Myocyte (in vitro differentiated cells): ENCODE measurements at regions not wholly inside any gene's neighbourhood (a gene's known extent, or its start where the extent isn't known, plus 50 kb on each side); places are given as distances from the start of the nearest gene placed in this dataset.

Experiments used
- DNase-seq: peaks from one replicate; pipeline ENCODE4 v3.0.0-alpha.2; 2012; ENCODE audit warnings: low read depth

DNA sequence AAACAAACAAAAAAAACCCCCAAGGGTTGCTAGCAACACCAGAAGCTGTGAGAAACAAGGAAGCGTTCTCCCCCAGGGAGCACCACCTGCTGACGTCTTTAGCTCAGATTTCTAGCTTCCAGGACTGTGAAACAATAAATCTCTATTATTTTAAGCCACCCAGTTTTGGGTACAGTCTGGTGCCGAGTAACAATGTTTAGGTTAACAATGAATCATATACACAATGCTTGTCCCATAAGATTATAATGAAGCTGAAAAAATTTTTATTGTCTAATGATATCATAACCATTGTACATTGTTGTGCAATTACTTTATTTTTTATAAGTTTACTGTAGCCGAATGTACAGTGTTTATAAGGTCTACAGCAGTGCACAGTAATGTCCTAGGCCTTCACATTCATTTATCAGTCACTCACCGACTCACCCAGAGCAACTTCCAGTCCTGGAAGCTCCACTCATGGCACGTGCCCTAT is 72.1 kb upstream of the CAB39 start:
- DNase-seq = no peak

DNA sequence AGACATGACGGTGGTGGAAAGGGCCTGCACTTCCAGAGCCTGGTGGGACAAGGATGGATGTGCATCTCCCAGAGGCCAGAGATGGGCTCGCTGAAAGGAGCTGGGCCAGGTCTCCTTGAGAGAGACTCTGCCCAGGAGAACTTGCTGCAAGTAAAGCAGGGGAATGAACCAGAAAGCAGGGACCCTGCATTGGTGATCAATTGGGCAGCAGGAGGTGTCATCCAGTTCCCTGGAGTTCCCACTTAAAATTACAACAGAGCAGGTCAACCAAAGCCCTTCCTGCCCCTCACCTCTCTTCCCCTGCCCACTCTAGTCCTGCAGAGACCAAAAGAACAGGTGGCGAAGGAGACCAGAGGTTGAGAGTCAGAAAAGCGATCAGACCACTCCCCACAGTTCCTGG is 69.7 kb upstream of the CAB39 start:
- no peak for DNase-seq

DNA sequence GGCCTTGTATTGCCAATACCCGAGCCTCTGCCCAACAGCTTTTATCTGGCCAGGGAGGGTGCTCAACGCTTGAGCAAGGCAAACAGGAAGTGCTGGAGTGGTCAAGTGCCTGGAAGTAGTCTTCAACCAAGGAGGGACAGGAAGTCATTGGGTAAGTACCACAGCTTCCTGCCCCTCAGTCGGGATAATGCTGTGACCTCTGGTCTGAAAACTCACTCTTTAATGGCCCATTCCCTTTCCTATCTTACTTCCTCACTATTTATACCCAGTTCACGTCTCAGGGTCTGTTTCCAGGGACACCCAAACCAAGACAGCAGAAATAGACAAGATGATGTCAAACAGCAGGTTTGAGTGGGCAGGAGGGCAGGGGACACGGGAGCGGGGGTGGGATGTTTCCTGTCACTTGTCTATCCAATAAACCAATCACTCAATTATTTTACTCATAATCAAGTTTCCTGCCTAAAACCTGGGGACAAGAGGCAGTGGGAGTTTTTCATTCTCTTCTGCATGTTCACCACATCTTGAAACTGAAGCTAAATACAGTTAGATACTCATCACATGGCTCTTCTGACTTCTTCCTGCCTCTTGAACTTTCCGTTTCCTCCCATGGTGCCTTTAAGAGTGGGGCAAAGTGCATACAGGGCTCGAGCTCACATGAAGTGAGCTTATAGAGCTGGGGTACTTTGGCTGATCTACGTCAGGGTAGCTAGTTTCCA is 68.9 kb upstream of the CAB39 start:
- no peak for DNase-seq

DNA sequence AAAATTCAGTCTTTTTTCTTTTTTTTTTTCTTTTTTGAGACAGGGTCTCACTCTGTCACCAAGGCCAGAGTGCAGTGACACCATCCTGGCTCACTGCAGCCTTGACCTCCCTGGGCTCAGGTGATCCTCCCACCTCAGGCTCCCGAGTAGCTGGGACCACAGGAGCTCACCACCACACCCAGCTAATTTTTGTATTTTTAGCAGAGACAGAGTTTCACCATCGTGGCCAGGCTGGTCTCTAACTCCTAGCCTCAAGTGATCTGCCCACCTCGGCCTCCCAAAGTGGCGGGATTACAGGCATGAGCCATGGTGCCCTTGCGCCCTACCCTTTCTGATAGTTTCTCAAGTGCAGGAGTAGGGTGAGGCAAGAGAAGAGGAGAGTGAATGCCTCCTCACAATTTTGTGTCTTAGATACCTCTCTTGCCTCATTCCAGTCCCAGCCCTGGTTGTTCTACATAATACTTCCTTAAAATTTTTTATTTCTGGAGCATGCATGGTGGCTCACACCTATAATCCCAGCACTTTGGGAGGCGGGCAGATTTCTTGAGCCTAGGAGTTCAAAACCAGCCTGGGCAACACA is 68.2 kb upstream of the CAB39 start:
- DNase-seq = no peak

DNA sequence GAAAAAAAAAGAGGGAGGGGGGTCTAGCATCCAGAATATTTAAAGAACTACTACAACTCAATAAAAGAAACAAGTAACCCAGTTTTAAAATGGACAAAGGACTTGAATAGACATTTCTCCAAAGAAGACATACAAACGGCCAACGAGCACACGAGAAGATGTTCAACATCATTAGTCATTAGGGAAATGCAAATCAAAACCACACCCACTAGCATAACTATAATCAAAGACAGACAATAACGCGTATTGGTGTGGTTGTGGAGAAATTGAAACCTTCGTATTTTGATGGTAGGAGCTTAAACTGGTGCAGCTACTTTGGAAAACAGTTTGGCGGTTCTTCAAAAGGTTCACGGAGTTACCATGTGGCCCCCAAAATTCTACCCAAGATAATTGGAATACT is 64.3 kb upstream of the CAB39 start:
- DNase-seq = no peak

DNA sequence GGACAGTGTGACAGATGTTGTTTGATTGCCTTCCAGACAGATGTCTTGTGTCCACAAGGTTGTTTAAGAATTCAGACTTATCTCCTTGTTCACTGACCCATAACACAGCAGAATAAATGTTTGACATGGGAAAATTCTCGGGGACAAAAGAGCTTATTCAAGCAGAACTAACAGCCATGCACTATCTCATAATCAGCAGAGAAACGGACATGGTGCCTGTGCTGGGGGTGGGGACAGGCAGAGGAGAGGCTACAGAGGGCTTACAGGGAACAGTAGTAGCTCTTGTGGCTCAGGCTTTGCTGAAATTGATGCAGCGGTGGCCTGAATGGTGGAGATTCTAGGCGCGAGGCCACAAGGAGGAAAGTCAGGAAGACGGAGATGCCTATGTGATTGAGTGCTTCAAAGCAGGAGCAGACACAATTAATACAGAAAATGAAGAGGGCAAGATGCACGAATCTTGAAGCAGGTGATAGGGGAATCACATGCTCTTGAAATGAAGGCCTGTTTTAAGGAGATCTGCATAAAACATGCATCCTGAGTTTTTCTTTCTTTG is 62.0 kb upstream of the CAB39 start:
- no peak for DNase-seq

DNA sequence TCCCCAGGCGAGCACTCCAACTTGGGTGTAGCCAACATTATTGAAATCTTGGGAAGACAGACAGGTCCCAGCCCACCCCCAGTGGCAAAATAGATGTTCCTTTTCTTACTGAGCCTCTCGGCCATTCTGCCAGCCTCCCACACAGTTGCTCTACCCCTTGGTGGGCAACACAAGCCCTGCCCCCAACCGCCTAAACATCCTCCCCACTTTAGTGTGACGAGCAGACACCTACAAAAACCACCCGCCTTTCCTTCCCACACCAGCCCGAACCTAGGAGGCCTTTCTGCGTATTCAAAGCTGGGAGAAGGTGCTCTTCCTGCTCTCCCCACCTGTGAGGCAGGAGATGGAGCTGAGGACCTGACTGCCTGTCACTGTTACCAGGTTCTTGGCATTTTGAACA is 58.6 kb upstream of the CAB39 start:
- DNase-seq = no peak

DNA sequence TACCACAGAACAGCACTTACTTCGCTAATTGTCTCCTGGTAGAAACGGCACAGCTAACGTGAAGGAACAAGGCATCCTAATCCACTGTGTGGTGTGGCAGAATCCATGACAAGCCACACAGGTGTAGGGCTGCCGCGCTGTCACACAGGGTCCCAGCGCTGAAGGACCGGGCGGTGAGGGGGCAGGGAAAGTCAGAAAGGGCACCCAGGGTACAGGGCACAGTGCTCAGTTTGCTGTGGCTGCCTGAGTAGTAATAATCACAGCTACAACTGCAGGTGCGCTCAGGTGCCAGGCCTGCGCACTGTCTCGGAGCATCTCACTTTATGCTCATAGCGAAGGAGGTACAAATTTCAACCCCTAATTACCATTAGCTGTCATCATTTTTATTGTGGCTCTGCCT is 55.2 kb upstream of the CAB39 start:
- no peak for DNase-seq

DNA sequence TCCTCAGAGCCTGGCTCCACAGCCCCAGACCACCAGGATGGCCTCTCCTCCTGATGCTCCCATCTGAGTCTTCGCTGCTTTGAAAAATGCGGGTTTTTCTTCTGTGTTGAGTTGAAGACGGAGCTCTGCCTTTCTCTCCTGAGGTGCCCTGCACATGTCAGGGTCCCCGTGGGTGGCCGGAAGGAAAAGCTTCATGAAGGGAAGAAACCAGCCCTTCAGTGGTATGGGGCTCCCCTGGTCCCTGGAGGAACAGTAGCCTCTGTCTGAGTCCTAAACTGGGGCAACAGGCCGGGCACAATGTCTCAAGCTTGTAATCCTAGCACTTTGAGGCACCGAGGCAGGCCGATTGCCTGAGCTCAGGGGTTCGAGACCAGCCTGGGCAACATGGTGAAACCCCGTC is 54.7 kb upstream of the CAB39 start:
- DNase-seq = no peak

DNA sequence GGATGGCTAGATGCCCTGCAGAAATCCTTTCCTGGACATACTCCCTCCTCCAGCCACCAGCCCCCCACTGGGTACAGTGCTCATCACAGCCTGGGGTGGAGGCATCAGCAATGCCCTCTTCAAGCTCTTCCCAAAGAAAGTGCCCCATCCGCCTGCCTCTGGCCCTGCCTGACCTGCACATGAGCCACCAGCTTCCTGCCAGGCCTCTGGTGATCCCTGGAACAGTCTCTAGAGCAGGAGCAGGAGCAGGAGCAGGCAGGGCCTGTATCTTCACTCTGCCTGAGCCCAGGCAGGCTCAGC is 54.1 kb upstream of the CAB39 start:
- DNase-seq = no peak

DNA sequence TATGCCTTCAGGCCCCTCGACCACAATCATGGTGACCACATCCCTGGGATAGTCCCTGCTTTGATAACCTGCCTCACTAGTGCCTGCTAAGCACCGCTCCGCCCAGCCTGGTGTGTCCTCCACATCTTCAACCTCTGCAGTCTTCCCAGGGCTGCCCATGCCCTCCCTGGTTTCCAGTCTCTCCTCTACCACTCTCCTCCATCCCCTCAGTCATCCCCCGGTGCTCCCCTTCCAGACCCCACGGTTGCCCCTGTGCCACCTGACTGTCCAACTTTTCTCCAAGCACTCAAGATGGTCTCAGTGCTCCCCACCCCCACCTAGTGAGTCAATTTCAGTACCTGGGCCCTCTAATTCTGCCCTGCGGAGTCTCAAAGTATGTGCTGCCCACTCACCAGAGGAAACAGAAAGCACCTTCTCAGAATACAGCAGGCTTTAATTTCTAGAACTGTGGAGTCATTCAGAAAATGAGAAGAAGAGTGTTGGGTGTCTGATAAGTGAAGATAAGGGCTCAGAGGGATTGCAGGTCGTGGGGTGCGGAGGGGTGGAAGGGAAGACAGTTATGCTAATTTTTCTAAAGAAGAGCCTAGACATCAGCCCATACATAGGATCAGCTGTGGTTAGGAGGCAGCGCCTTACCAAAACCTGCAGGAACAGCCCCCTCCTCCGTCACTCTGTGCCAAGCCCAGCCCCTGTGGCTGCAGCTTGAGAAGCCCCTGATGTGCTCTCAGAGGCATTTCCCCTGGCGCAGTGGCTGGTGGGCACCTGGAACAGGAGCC is 53.6 kb upstream of the CAB39 start:
- no peak for DNase-seq

DNA sequence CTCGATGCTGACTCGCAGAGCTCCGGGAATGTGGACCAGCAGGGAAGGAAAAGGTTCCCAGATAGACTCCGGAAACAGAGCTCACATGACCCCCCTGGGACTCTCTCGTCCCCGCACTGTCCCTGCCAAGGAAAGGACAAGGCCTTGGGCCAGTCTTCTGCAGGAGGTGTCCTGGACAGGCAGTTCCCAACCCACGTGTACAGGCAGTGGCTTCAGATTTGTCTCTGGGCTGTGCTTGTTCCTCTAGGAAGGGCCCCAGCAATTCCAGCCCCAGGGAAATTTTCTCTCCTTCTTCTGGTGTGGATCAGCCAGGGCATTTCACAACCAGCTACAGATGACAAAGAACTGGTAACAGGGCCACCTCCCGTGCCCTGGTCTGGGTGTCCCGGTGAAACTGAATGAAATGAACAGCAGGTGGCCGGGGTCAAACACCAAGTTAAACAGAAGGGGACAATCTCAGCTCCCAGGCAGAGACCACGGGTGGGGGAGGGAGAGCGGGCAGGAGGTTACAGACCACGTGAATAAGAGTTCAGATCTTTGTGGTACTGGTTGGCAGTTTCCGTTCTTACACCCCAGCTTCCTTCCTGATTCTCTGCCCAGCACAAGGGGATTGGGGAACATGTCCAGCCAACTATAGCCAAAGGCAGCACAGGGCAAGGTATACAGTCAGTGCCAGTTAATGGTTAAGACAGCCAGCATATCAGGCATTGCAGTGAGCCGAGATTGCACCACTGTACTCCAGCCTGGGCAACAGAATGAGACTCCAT is 52.2 kb upstream of the CAB39 start:
- DNase-seq = no peak

DNA sequence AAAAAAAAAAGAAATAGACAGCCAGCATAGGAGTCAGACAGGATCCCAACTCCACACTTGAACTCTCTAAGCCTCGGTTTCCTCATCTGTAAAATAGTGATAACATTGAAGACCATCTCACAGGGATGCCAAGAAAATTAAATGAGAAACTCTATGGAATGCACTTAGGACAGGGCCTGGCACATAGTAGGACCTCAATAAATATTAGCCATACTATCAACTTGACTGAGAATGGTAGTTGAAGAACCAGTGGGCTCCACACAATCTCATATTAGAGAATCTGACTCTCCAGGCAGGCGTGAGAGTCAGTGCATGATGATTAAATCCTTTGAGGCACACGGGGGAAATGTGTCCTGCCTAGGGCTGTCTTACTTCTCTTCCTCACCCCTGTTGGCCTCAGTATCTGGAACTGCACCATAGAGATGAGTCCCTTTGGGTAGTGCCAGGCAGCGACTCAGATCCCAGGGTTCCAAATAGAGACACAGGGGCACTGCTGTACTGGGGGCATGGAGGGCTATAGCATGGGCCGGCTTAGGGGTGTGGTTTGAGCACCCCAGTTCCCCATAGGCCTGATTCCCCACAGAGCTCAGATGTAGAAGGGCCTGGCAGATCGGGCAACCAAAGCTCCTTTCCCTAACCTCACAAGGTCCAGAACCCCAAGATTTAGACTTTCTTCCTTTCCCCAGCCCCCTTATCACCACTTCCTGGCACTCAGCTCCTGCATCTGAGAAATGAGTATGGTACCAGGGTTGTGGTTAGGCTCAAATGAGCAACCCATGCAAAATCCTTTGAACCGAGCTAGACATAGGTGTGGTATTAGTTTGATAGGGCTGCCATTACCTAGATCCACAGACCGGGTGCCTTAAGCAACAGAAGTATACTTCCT is 51.3 kb upstream of the CAB39 start:
- no peak for DNase-seq
